IMR-90 (cell line): ENCODE measurements at regions not wholly inside any gene's neighbourhood (a gene's known extent, or its start where the extent isn't known, plus 50 kb on each side); places are given as distances from the start of the nearest gene placed in this dataset.

ENCODE experiments used
- CTCF ChIP-seq: conservative IDR thresholded peaks from 2 replicates; pipeline ENCODE4 v1.5.1; 2012; ENCODE audit warnings: mild to moderate bottlenecking, low read depth, low read length, improper control_type of control experiment
- POLR2A ChIP-seq: IDR thresholded peaks from 2 replicates; pipeline ENCODE4 v1.6.1; 2012; ENCODE audit warnings: mild to moderate bottlenecking, low read depth, low read length
- RAD21 ChIP-seq: IDR thresholded peaks from 2 replicates; pipeline ENCODE4 v1.6.1; 2012; ENCODE audit warnings: low read length, improper control_type of control experiment
- SMC3 ChIP-seq: fragments of 150-350 bp; IDR thresholded peaks from 2 replicates; pipeline ENCODE4 v1.6.1; 2016; ENCODE audit warnings: low read depth, mild to moderate bottlenecking, antibody characterized with exemption, low read length, moderate library complexity

GRCh38 chr21:20789729-20790500 is 208.3 kb upstream of the NCAM2 start:
- TF ChIP-seq CTCF (no peak), RAD21 (no peak), POLR2A (no peak), SMC3 (no peak)
